HG02852 (cell line): ENCODE measurements at regions not wholly inside any gene's neighbourhood (a gene's known extent, or its start where the extent isn't known, plus 50 kb on each side); places are given as distances from the start of the nearest gene placed in this dataset.

ENCODE experiments used
- ATAC-seq: cut with Tn5 transposase; IDR thresholded peaks from one replicate; pipeline ENCODE4 v1.9.1; 2021; ENCODE audit warnings: mild to moderate bottlenecking, moderate library complexity; ENCODE audit not compliant: unreplicated experiment

DNA sequence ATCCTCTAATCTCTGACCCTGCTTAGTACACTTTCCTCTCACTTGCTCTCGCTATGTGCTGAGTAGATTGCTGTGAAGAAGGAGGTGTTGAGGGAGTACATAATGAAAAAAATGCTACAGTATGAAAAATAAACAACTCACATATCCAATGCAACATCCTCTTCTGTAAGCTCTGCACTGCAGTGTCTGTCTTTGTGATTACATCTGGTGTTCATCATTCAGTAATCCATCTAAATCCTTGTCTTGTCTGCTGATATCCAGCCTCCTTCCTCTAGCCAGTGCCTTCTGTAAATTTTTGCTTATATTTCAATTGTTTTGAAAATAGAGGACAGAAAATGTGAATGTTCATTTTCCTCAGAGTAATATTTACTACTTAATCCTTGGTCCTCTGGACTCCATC lies 57.4 kb upstream of the CDH12 start:
- no peak for ATAC-seq

DNA sequence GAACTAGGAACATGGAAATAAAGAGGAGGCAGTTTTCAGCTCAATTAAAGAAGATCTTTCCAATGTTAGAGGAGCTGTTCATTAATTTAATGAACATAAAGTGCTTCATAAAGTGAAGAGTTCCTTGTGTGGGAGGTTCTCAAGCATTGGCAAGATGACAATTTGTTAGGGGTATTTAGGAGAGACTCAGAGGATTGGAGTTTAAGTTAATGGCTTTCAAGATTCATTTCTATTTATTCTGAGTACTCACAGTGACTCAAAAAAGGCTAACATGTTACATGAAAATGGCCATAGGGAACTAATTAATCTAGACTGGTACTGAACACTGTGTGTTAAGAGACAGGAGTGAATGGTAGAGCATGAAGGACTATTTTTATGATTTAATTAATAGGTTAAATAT lies 55.4 kb upstream of the CDH12 start:
- no peak for ATAC-seq

DNA sequence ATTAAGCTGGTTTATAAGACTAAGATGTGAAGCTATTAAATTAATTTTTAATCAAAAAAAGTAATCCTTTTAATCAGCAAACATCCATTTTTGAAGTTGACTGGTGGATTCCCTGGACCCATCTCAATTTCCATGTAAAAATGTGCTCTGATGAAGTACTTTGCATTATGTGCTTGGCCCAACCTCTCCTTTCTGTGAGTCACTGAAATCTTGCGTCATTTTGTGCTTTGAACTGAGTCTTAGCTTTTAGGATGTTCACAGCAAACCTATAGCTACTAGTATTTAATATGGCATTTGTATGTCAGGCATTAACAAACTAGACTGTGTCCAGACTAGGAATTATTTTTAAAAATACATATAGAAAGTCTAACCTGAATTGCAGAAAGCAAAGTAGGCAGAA lies 55.0 kb upstream of the CDH12 start:
- no peak for ATAC-seq
